ENCODE measurements at regions not wholly inside any gene's neighbourhood (a gene's known extent, or its start where the extent isn't known, plus 50 kb on each side); places are given as distances from the start of the nearest gene placed in this dataset.

- Histone ChIP-seq H3K4me3 (ENCODE audit: severe bottlenecking) (no peak overlapping the region), H3K27ac (ENCODE audit: poor library complexity, severe bottlenecking) (no peak overlapping the region), H3K9me3 (ENCODE audit: severe bottlenecking) (no peaks in the 10 kb centered on the region), H3K4me1 (ENCODE audit: insufficient read depth, poor library complexity, severe bottlenecking) (peaks cover 9% of the 10 kb centered on the region), H3K27me3 (ENCODE audit: insufficient read depth, poor library complexity, severe bottlenecking) (no peaks in the 10 kb centered on the region), H3K36me3 (ENCODE audit: low read depth) (no peaks in the 10 kb centered on the region)
- TF ChIP-seq, protein P1, sequence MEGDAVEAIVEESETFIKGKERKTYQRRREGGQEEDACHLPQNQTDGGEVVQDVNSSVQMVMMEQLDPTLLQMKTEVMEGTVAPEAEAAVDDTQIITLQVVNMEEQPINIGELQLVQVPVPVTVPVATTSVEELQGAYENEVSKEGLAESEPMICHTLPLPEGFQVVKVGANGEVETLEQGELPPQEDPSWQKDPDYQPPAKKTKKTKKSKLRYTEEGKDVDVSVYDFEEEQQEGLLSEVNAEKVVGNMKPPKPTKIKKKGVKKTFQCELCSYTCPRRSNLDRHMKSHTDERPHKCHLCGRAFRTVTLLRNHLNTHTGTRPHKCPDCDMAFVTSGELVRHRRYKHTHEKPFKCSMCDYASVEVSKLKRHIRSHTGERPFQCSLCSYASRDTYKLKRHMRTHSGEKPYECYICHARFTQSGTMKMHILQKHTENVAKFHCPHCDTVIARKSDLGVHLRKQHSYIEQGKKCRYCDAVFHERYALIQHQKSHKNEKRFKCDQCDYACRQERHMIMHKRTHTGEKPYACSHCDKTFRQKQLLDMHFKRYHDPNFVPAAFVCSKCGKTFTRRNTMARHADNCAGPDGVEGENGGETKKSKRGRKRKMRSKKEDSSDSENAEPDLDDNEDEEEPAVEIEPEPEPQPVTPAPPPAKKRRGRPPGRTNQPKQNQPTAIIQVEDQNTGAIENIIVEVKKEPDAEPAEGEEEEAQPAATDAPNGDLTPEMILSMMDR (IDR thresholded peaks at IDR 0.05; ENCODE audit: poor library complexity, severe bottlenecking), result no peak
- ATAC-seq (ENCODE audit: low read depth) (no peak), DNase-seq (ENCODE audit: low spot score) (no peak)
Observed at GRCh38 chr2:10501980-10502802, 54.1 kb upstream of the ODC1 start.

DNA sequence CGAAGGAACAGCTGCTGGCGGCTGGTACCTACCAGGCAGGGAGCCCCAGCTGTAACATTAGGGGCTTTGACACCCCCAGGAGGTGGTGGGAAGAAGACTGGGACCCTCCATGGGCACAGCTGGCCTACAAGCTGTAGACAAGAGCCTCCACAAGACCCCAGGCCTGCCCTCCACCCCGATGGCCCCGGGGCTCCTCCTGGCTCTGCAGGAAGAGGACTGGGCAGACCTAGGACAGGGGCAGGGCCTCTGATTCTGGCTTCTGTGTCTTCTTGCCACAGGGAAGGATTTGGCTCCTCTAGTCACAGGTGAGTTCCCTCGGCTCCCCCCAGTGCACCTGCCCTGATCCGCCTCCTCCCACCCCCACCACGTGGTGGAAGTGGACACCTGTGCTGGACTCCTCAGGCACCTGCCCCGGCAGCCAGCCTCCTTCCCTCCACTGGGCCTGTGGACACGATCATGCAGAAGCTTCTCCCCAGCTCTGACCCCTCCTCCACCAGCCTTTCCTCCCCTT is 53.4 kb upstream of the ODC1 start:
- Histone ChIP-seq H3K27ac (ENCODE audit: poor library complexity, severe bottlenecking) (no peak overlapping the region), H3K27me3 (ENCODE audit: insufficient read depth, poor library complexity, severe bottlenecking) (no peaks in the 10 kb centered on the region), H3K36me3 (ENCODE audit: low read depth) (no peaks in the 10 kb centered on the region), H3K4me1 (ENCODE audit: insufficient read depth, poor library complexity, severe bottlenecking) (peaks cover 10% of the 10 kb centered on the region), H3K9me3 (ENCODE audit: severe bottlenecking) (no peaks in the 10 kb centered on the region), H3K4me3 (ENCODE audit: severe bottlenecking) (no peak overlapping the region)
- DNase-seq (ENCODE audit: low spot score) (no peak), ATAC-seq (ENCODE audit: low read depth) (no peak)
- TF ChIP-seq, protein P1 (IDR thresholded peaks at IDR 0.05; ENCODE audit: poor library complexity, severe bottlenecking), result no peak

DNA sequence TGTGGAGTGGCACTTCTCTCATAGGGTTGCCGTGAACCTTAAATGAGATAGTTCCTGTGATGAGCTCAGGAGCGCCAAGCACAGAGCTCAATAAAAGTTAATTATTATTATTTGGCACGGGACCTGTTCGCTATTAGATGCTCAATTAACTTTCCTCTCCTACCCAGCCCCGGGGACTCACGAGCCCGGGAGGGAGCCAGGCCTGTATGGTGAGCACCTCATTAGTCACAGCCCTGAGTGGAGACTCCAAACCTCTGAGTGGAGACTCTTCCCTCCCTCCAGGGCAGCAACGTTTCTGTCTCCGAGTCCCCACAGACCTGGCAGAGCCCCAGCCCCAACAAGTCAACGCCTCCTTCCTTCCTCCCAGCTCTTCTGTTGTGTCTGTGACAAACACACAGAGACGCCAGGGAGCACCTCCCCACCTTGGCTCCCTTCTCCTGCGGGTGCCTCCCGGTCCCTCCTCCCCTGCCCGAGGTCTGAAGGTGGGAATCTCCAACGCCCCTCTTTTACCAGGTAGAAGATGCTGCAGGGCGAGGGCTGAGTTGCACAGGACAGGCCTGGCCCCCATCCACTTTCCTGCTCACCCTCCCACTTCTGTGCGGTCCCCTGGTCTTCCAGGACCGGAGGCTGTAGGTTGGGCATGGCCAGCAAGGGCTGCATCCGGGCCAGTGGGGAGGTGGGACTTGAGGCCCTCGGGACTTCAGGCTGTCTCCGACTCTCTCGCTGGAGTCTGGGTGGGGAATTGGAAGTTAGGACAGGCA is 52.7 kb upstream of the ODC1 start:
- DNase-seq (ENCODE audit: low spot score) (no peak), ATAC-seq (ENCODE audit: low read depth) (peak; percentile 33)
- no peaks in the 10 kb centered on the region for H3K9me3 ChIP-seq (ENCODE audit: severe bottlenecking)
- H3K36me3 ChIP-seq (ENCODE audit: low read depth), result no peaks in the 10 kb centered on the region
- no peak overlapping the region for H3K27ac ChIP-seq (ENCODE audit: poor library complexity, severe bottlenecking)
- no peak overlapping the region for H3K4me3 ChIP-seq (ENCODE audit: severe bottlenecking)
- TF ChIP-seq, protein P1 (IDR thresholded peaks at IDR 0.05; ENCODE audit: poor library complexity, severe bottlenecking), result no peak
- peaks cover 10% of the 10 kb centered on the region for H3K4me1 ChIP-seq (ENCODE audit: insufficient read depth, poor library complexity, severe bottlenecking)
- H3K27me3 ChIP-seq (ENCODE audit: insufficient read depth, poor library complexity, severe bottlenecking), result no peaks in the 10 kb centered on the region

DNA sequence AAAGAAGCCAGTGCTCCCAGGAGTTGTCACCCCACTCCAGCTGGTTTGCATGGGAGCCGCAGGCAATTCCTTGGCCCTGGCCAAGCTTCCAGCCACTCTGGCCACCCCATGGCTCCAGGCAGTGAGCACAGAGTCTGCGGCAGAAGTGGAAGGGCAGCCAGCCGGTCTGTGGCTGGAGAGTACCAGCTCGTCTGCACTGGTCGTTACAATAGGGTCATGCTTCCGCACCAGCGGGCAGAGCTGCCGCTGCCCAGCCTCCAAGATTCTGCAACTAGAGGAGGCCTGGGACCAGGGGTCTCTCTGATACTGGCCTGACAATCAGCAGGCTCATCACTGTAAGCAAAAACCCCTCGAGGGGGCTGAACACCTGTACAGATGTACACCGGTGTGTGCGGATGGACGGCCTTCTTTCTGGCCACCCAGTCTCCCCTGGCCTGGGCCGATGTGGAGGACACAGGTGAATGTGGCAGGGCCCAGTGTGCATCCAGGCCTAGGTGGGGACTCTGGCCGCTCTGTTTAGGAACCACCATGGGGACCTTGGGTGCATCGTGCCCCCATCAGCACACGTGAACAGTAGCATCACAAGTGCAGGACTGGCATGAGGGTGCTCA is 51.9 kb upstream of the ODC1 start:
- H3K27me3 ChIP-seq (ENCODE audit: insufficient read depth, poor library complexity, severe bottlenecking), result no peaks in the 10 kb centered on the region
- no peaks in the 10 kb centered on the region for H3K9me3 ChIP-seq (ENCODE audit: severe bottlenecking)
- H3K36me3 ChIP-seq (ENCODE audit: low read depth), result no peaks in the 10 kb centered on the region
- peaks cover 10% of the 10 kb centered on the region for H3K4me1 ChIP-seq (ENCODE audit: insufficient read depth, poor library complexity, severe bottlenecking)
- no peak overlapping the region for H3K27ac ChIP-seq (ENCODE audit: poor library complexity, severe bottlenecking)
- TF ChIP-seq, protein P1 (IDR thresholded peaks at IDR 0.05; ENCODE audit: poor library complexity, severe bottlenecking), result no peak
- DNase-seq (ENCODE audit: low spot score), result no peak
- no peak overlapping the region for H3K4me3 ChIP-seq (ENCODE audit: severe bottlenecking)
- ATAC-seq (ENCODE audit: low read depth), result no peak

Measured in RWPE2 (cell line).